ENCODE measurements at regions not wholly inside any gene's neighbourhood (a gene's known extent, or its start where the extent isn't known, plus 50 kb on each side); places are given as distances from the start of the nearest gene placed in this dataset.
"Not testable (repeated sequence)": the region's sequence is repeated elsewhere in the genome, so short reads cannot be mapped to it uniquely, and the experiment has no call there.

- no peak for TF ChIP-seq CTCF (IDR thresholded peaks at IDR 0.05)
- peak; percentile 88 for DNase-seq
- Histone ChIP-seq H3K27ac (peak overlapping the region; percentile 76 to 79), H3K36me3 (no peaks in the 10 kb centered on the region), H3K9me3 (no peaks in the 10 kb centered on the region), H3K27me3 (no peaks in the 10 kb centered on the region), H3K4me1 (peaks cover 0 to 93% (median 61%) of the 10 kb centered on the region in 4 donors), H3K4me3 (no peak overlapping the region)
- intact Hi-C loops (cut with DNase I; ENCODE audit: low total_unique reads) = loop anchor here (5.0 to 10.0 kb wide), 2 partner anchors 104 to 213 kb away; no protein-coding TSS in a partner anchor
These were observed 450.4 kb downstream of the MIAT start for GRCh38 chr22:27107824-27108223.

DNA sequence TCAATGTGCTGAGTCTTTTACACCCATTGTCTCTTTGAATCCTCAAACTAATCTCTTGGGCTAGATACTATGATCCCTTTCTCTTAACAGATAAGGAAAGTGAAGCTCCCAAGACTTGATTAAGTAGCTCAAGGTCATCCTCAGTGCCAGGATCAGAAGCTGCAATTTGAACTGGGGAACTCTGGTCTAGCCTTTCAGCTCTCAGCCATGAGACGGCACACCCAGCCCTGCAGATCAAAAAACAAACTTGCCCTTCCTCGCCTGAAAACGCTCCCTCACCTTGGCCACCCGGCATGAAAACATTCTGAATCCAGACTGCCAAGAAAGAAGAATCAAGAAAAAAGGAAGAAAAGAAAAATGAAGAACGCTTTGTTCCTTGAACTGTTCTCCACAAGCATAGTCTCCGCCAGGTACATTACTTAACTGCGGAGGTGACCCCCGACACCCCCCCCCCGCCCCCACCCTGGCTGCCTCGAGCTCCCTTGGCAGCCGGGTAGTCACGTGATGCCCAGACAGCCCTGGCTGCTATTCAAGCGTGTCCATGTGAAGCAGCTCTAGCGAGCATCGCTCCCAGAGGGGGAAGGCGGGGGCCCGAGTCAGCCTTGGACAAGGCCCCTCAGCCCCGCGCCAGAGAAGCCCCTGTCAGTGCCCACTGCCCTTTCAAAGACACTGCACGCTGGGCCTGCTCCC, 451.2 kb downstream of the MIAT start:
- Histone ChIP-seq H3K9me3 (no peaks in the 10 kb centered on the region), H3K4me1 (peaks cover 0 to 93% (median 60%) of the 10 kb centered on the region in 4 donors), H3K36me3 (no peaks in the 10 kb centered on the region), H3K4me3 (no peak overlapping the region), H3K27ac (peak overlapping the region; percentile 76 to 79), H3K27me3 (no peaks in the 10 kb centered on the region)
- DNase-seq = peak; percentile 79 to 90
- intact Hi-C loops (cut with DNase I; ENCODE audit: low total_unique reads) = loop anchor here (5.0 to 10.0 kb wide), 2 partner anchors 104 to 214 kb away; no protein-coding TSS in a partner anchor
- TF ChIP-seq CTCF (IDR thresholded peaks at IDR 0.05) = no peak

DNA sequence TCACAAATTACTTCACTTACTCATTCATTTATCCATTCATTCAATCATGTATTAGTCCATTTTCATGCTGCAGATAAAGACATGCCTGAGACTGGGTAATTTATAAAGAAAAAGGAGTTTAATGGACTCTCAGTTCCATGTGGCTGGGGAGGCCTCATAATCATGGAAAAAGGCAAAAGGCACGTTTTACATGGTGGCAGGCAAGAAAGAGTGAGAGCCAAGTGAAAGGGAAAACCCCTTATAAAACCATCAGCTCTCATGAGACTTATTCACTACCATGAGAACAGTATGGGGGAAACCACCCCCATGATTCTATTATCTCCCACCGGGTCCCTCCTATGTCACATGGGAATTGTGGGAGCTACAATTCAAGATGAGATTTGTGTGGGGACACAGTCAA, 452.0 kb downstream of the MIAT start:
- Histone ChIP-seq H3K4me1 (peaks cover 0 to 91% (median 60%) of the 10 kb centered on the region in 4 donors), H3K27ac (peak overlapping the region; percentile 76 to 79)
- not testable (repeated sequence) for H3K4me3 ChIP-seq, H3K9me3 ChIP-seq, H3K27me3 ChIP-seq, H3K36me3 ChIP-seq, DNase-seq
- intact Hi-C loops (cut with DNase I; ENCODE audit: low total_unique reads) = loop anchor here (5.0 to 10.0 kb wide), 2 partner anchors 103 to 215 kb away; no protein-coding TSS in a partner anchor

DNA sequence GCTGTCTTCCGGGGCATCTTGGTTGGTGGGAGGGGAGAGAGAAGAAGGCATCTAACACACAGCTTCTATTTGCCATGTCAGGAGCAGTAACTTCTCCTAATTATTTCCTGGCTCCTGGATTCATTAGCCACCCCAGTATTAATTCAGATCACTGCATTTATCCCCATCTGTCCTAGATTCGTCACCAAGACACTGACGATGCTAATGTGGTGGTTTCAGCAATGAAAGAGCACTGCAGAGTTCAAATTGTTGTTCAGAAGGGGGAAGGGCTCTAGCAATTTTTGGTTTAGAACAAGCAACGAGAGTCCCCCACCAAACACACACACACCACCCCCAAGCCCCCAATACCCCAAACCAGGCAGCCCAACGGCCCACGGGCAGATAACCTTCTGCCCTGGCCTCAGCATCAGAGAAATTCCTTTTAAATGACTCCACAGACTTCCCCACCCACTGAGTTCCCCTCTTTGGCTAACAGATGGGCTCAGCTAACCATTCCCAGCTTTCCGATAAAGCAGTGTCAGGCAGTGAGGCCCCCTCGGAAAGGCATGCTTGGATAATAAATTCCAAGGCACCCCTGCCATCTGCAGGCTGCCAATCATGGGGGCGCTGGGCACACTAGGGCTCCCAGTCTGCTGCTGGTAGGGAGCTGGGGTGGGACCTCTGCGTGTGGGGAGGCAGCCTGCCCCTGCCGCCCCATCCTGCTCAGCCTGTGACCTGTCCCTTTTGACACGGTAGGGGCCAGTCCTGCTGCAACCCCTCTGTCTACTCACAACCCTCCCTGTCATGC, 453.5 kb downstream of the MIAT start:
- intact Hi-C loops (cut with DNase I; ENCODE audit: low total_unique reads) = no loop called here
- H3K4me3 ChIP-seq = no peak overlapping the region
- peaks cover 0 to 84% (median 55%) of the 10 kb centered on the region in 4 donors for H3K4me1 ChIP-seq
- H3K9me3 ChIP-seq = no peaks in the 10 kb centered on the region
- H3K27ac ChIP-seq = peak overlapping the region; percentile 76 to 79
- H3K27me3 ChIP-seq = no peaks in the 10 kb centered on the region
- peak in 1 of 2 donors; percentile 51 for DNase-seq
- no peak for TF ChIP-seq CTCF (IDR thresholded peaks at IDR 0.05)
- H3K36me3 ChIP-seq = no peaks in the 10 kb centered on the region

DNA sequence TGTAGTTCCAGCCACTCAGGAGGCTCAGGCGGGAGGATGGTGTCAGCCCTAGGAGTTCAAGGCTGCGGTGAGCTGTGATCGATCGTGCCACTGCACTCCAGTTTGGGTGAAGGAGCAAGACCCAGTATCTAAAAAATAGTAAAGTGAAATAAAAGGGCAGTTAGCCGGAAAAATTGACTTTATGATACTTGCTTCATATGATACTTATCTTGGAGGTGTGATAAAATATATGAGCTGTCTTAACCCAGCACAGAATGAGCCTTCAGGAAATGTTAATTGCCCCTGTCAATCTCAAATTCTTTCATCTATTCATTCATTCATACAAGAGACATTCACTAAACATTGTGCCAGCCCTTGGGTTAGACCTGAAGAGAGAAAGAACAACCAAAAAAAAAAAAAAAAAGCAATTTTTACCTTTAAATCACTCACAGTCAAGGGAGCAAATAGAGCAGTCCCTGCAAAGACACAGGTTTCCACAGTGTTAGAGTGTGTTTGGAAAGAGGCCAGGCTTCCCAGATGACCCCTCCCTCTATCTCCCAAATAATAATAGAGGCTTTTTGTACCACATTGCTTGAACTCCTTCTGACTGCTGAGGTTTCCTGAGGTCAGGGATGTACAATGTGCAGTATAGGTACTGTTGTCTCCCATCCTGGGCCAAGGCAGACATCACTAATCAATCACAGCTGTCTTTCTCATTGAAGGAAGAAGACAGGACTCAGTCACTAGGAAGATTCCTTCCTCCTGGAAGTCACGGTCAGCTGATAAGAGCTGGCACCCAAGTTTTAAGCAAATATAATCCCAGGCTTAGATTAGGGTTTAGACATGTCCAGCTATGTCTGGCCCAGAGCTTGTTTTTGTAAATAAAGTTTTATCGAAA, 454.6 kb downstream of the MIAT start:
- TF ChIP-seq CTCF (IDR thresholded peaks at IDR 0.05) = no peak
- H3K27ac ChIP-seq = peak overlapping the region; percentile 53 to 79

More for the DNA sequence above, 454.6 kb downstream of the MIAT start:
- Histone ChIP-seq H3K36me3 (no peaks in the 10 kb centered on the region), H3K27me3 (no peaks in the 10 kb centered on the region), H3K4me1 (peaks cover 0 to 77% (median 43%) of the 10 kb centered on the region in 4 donors), H3K4me3 (no peak overlapping the region), H3K9me3 (no peaks in the 10 kb centered on the region)
- intact Hi-C loops (cut with DNase I; ENCODE audit: low total_unique reads) = no loop called here
- DNase-seq = peak in 1 of 2 donors; percentile 0

Data from tibial artery (tissue), 4 donors.